Prostate gland (tissue), 2 donors: ENCODE measurements at regions not wholly inside any gene's neighbourhood (a gene's known extent, or its start where the extent isn't known, plus 50 kb on each side); places are given as distances from the start of the nearest gene placed in this dataset.

Experiments used
- POLR2AphosphoS5 ChIP-seq: sonication (generic); formaldehyde crosslinking; IDR thresholded peaks from one replicate; pipeline ENCODE4 v1.6.1; 2017; ENCODE audit warnings: antibody characterized with exemption
- TF ChIP-seq, protein P1 (sequence below), 4 experiments: fragments of 200-600 bp in 2 of 4; fragments of 450-650 bp in 2 of 4; sonication (generic) in 2 of 4; IDR thresholded peaks; 1 replicate in 3 of 4; 2 replicates in 1 of 4; pipeline ENCODE4 v1.5.1; 2016 to 2019; ENCODE audit warnings: antibody characterized with exemption in 4 of 4, mild to moderate bottlenecking in 2 of 4, moderate library complexity in 2 of 4

DNA sequence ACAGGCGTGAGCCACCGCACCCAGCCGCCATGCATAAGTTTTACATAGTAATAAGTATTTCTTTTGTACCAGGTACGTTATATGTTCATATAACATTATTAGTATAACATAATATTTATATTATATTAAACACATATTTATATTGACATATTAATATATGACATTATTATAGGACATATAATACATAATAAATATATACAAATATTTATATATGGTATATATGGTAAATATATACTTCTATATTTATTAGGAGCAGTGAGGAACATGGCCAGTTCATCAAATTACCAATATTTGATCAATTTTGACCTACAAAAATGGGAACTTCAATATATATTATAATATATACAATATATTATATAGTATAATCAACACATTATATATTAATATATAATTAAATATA, 245.9 kb upstream of the FGGY start:
- TF ChIP-seq, protein P1, sequence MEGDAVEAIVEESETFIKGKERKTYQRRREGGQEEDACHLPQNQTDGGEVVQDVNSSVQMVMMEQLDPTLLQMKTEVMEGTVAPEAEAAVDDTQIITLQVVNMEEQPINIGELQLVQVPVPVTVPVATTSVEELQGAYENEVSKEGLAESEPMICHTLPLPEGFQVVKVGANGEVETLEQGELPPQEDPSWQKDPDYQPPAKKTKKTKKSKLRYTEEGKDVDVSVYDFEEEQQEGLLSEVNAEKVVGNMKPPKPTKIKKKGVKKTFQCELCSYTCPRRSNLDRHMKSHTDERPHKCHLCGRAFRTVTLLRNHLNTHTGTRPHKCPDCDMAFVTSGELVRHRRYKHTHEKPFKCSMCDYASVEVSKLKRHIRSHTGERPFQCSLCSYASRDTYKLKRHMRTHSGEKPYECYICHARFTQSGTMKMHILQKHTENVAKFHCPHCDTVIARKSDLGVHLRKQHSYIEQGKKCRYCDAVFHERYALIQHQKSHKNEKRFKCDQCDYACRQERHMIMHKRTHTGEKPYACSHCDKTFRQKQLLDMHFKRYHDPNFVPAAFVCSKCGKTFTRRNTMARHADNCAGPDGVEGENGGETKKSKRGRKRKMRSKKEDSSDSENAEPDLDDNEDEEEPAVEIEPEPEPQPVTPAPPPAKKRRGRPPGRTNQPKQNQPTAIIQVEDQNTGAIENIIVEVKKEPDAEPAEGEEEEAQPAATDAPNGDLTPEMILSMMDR (IDR thresholded peaks at IDR 0.05): no peak
- TF ChIP-seq POLR2AphosphoS5: no peak
